ENCODE measurements at regions not wholly inside any gene's neighbourhood (a gene's known extent, or its start where the extent isn't known, plus 50 kb on each side); places are given as distances from the start of the nearest gene placed in this dataset.

DNA sequence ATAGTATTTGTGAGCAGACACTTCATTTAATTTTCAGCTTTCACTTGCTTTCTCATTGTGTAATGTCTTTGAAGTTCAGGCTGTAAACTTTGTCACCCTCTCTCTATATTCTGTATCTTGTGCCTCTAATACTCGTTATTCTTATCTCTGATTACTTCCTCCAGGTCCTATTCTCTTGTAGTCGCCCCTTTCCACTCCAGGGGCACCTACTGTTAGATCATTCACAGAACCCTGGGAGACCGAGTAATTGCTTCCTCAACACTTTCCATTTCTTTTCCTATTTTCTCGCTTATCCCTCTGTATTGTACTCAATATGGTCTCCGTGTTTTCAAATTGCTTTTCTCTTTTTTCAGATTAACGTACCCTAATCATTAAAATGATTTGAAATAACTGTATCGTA is 93.9 kb upstream of the TDRD3 start:
- TF ChIP-seq TEAD4 (IDR thresholded peaks at IDR 0.05) (no peak), ZBTB7A (IDR thresholded peaks at IDR 0.05; ENCODE audit: low read depth) (no peak), TAF1 (IDR thresholded peaks at IDR 0.05; ENCODE audit: low read depth) (no peak), EP300 (IDR thresholded peaks at IDR 0.05; ENCODE audit: borderline replicate concordance) (no peak), TCF12 (IDR thresholded peaks at IDR 0.05; ENCODE audit: low read depth) (no peak), RAD21 (IDR thresholded peaks at IDR 0.05; ENCODE audit: low read depth) (no peak), EGR1 (IDR thresholded peaks at IDR 0.05) (no peak), FOXM1 (IDR thresholded peaks at IDR 0.05; ENCODE audit: borderline replicate concordance, low read depth) (no peak), CREB1 (IDR thresholded peaks at IDR 0.05; ENCODE audit: low read depth) (no peak), NFIC (IDR thresholded peaks at IDR 0.05) (no peak), YY1 (IDR thresholded peaks at IDR 0.05; ENCODE audit: low read depth) (no peak), CEBPB (IDR thresholded peaks at IDR 0.05) (no peak)
- TF ChIP-seq, protein P1, sequence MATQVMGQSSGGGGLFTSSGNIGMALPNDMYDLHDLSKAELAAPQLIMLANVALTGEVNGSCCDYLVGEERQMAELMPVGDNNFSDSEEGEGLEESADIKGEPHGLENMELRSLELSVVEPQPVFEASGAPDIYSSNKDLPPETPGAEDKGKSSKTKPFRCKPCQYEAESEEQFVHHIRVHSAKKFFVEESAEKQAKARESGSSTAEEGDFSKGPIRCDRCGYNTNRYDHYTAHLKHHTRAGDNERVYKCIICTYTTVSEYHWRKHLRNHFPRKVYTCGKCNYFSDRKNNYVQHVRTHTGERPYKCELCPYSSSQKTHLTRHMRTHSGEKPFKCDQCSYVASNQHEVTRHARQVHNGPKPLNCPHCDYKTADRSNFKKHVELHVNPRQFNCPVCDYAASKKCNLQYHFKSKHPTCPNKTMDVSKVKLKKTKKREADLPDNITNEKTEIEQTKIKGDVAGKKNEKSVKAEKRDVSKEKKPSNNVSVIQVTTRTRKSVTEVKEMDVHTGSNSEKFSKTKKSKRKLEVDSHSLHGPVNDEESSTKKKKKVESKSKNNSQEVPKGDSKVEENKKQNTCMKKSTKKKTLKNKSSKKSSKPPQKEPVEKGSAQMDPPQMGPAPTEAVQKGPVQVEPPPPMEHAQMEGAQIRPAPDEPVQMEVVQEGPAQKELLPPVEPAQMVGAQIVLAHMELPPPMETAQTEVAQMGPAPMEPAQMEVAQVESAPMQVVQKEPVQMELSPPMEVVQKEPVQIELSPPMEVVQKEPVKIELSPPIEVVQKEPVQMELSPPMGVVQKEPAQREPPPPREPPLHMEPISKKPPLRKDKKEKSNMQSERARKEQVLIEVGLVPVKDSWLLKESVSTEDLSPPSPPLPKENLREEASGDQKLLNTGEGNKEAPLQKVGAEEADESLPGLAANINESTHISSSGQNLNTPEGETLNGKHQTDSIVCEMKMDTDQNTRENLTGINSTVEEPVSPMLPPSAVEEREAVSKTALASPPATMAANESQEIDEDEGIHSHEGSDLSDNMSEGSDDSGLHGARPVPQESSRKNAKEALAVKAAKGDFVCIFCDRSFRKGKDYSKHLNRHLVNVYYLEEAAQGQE (IDR thresholded peaks at IDR 0.05; ENCODE audit: low read depth), result no peak
- TF ChIP-seq, protein P2, sequence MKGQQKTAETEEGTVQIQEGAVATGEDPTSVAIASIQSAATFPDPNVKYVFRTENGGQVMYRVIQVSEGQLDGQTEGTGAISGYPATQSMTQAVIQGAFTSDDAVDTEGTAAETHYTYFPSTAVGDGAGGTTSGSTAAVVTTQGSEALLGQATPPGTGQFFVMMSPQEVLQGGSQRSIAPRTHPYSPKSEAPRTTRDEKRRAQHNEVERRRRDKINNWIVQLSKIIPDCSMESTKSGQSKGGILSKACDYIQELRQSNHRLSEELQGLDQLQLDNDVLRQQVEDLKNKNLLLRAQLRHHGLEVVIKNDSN (IDR thresholded peaks at IDR 0.05), result no peak
- TF ChIP-seq, protein P3, sequence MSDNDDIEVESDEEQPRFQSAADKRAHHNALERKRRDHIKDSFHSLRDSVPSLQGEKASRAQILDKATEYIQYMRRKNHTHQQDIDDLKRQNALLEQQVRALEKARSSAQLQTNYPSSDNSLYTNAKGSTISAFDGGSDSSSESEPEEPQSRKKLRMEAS (IDR thresholded peaks at IDR 0.05), result no peak

DNA sequence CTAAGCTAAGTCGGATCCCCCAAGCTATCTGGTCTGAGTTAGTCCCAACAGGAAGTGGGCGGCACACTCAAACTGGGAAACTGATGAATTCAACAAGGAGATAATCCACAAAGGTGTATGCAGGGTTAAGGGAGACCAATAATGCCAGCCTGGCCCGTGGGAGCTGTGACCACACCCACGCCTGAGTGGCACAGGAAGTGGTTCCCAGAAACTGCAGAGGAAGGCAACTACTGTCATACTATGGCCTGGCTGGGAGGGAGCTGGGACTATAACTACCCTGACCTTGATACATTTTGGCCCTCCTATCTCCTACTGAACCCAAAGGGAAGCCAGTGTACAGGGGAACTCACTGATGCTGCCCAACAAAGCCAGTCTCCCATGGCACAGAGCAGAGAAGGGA is 85.5 kb upstream of the TDRD3 start:
- no peak for TF ChIP-seq TCF12 (IDR thresholded peaks at IDR 0.05; ENCODE audit: low read depth)
- TF ChIP-seq, protein P1 (IDR thresholded peaks at IDR 0.05; ENCODE audit: low read depth), result no peak
- no peak for TF ChIP-seq RAD21 (IDR thresholded peaks at IDR 0.05; ENCODE audit: low read depth)
- TF ChIP-seq EGR1 (IDR thresholded peaks at IDR 0.05), result no peak
- TF ChIP-seq NFIC (IDR thresholded peaks at IDR 0.05), result no peak
- TF ChIP-seq FOXM1 (IDR thresholded peaks at IDR 0.05; ENCODE audit: borderline replicate concordance, low read depth), result no peak
- TF ChIP-seq ZBTB7A (IDR thresholded peaks at IDR 0.05; ENCODE audit: low read depth), result no peak
- TF ChIP-seq EP300 (IDR thresholded peaks at IDR 0.05; ENCODE audit: borderline replicate concordance), result no peak
- TF ChIP-seq CEBPB (IDR thresholded peaks at IDR 0.05), result no peak
- TF ChIP-seq TEAD4 (IDR thresholded peaks at IDR 0.05), result no peak
- no peak for TF ChIP-seq YY1 (IDR thresholded peaks at IDR 0.05; ENCODE audit: low read depth)
- TF ChIP-seq CREB1 (IDR thresholded peaks at IDR 0.05; ENCODE audit: low read depth), result no peak
- TF ChIP-seq, protein P3 (IDR thresholded peaks at IDR 0.05), result no peak
- TF ChIP-seq, protein P2 (IDR thresholded peaks at IDR 0.05), result no peak
- no peak for TF ChIP-seq TAF1 (IDR thresholded peaks at IDR 0.05; ENCODE audit: low read depth)

DNA sequence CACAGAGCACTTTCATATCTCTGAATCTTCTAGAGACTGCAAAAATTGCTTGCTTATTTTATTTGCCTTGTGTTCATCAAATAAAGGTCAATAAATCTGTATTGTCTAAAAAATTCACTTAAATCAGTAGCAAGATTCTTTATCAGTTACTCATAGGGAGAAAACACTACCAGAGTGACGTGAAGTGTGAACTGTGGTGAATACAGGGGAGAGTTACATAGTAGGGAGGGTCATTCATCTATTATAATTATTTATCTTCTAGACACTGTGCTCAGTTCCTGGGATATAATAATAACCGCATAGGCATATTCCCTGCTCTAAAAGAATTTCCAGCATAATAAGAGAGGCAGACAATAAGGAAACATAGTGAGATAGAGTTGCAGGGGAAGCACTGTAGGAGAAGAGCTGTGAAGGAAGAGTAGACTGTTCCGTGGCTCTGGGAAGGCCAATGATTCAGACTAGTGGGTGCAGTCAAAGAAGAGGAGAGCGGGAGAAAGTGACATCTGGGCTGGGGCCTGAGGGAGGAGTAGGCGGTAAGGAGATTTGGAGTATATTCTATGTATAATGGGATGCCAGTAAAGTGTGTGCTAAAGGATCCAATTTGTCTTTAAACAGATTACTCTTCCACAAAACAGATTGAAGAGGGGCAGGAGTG is 84.0 kb upstream of the TDRD3 start:
- TF ChIP-seq NFIC (IDR thresholded peaks at IDR 0.05), result no peak
- TF ChIP-seq ZBTB7A (IDR thresholded peaks at IDR 0.05; ENCODE audit: low read depth), result no peak
- no peak for TF ChIP-seq CREB1 (IDR thresholded peaks at IDR 0.05; ENCODE audit: low read depth)
- no peak for TF ChIP-seq CEBPB (IDR thresholded peaks at IDR 0.05)
- TF ChIP-seq TEAD4 (IDR thresholded peaks at IDR 0.05), result no peak
- TF ChIP-seq RAD21 (IDR thresholded peaks at IDR 0.05; ENCODE audit: low read depth), result no peak
- TF ChIP-seq EGR1 (IDR thresholded peaks at IDR 0.05), result no peak
- TF ChIP-seq FOXM1 (IDR thresholded peaks at IDR 0.05; ENCODE audit: borderline replicate concordance, low read depth), result no peak
- no peak for TF ChIP-seq YY1 (IDR thresholded peaks at IDR 0.05; ENCODE audit: low read depth)
- TF ChIP-seq TCF12 (IDR thresholded peaks at IDR 0.05; ENCODE audit: low read depth), result no peak
- no peak for TF ChIP-seq EP300 (IDR thresholded peaks at IDR 0.05; ENCODE audit: borderline replicate concordance)
- TF ChIP-seq, protein P2 (IDR thresholded peaks at IDR 0.05), result no peak
- TF ChIP-seq, protein P1 (IDR thresholded peaks at IDR 0.05; ENCODE audit: low read depth), result no peak
- TF ChIP-seq, protein P3 (IDR thresholded peaks at IDR 0.05), result no peak
- no peak for TF ChIP-seq TAF1 (IDR thresholded peaks at IDR 0.05; ENCODE audit: low read depth)

Data from Ishikawa (cell line).